ENCODE measurements at regions not wholly inside any gene's neighbourhood (a gene's known extent, or its start where the extent isn't known, plus 50 kb on each side); places are given as distances from the start of the nearest gene placed in this dataset.

DNA sequence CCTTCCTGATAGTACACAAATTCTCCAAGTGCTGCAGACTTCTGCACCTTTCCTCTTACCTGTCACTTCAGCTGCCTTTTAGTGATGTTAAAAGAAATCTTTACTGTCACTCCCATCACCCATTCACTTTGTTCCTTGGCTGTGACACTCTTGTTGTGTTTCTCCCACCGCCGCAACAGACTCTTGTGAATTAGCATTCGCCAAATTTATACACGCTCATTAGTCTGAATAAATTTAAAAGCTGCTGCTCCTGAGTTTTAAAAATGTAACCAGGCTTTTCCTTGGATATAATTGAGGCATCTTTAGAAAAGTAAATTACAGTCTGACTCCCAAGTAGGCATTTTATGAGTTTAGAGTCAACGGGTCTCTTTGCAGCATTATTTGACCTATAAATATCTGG lies 1197.9 kb downstream of the BCL11B start:
- TF ChIP-seq, protein P1, sequence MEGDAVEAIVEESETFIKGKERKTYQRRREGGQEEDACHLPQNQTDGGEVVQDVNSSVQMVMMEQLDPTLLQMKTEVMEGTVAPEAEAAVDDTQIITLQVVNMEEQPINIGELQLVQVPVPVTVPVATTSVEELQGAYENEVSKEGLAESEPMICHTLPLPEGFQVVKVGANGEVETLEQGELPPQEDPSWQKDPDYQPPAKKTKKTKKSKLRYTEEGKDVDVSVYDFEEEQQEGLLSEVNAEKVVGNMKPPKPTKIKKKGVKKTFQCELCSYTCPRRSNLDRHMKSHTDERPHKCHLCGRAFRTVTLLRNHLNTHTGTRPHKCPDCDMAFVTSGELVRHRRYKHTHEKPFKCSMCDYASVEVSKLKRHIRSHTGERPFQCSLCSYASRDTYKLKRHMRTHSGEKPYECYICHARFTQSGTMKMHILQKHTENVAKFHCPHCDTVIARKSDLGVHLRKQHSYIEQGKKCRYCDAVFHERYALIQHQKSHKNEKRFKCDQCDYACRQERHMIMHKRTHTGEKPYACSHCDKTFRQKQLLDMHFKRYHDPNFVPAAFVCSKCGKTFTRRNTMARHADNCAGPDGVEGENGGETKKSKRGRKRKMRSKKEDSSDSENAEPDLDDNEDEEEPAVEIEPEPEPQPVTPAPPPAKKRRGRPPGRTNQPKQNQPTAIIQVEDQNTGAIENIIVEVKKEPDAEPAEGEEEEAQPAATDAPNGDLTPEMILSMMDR (IDR thresholded peaks at IDR 0.05), result no peak
- TF ChIP-seq POLR2A (IDR thresholded peaks at IDR 0.05), result no peak
- Histone ChIP-seq H3K4me1 (peaks cover 12% of the 10 kb centered on the region in 2 donors), H3K4me3 (replicated peaks in 1 of 3) (no peak overlapping the region), H3K27me3 (no peaks in the 10 kb centered on the region), H3K36me3 (no peaks in the 10 kb centered on the region), H3K9me3 (no peaks in the 10 kb centered on the region), H3K27ac (no peak overlapping the region)
- intact Hi-C loops (cut with DNase I), result no loop called here
- WGBS, 2 donors, result 91 to 94% methylated on average over 5 of the region's 5 CpGs
- no peak for DNase-seq

- no peaks in the 10 kb centered on the region for H3K4me1 ChIP-seq
- no peaks in the 10 kb centered on the region for H3K27me3 ChIP-seq
- no peak overlapping the region for H3K27ac ChIP-seq
- intact Hi-C loops (cut with DNase I), result no loop called here
- H3K4me3 ChIP-seq (replicated peaks in 1 of 3), result no peak overlapping the region
- no peaks in the 10 kb centered on the region for H3K36me3 ChIP-seq
- DNase-seq, result no peak
- H3K9me3 ChIP-seq, result no peaks in the 10 kb centered on the region
- 65 to 73% methylated on average over 3 of the region's 3 CpGs for WGBS, 2 donors
- TF ChIP-seq, protein P1 (IDR thresholded peaks at IDR 0.05), result no peak
- TF ChIP-seq POLR2A (IDR thresholded peaks at IDR 0.05), result no peak
Measured at GRCh38 chr14:98077176-98077575, 1194.8 kb downstream of the BCL11B start.

DNA sequence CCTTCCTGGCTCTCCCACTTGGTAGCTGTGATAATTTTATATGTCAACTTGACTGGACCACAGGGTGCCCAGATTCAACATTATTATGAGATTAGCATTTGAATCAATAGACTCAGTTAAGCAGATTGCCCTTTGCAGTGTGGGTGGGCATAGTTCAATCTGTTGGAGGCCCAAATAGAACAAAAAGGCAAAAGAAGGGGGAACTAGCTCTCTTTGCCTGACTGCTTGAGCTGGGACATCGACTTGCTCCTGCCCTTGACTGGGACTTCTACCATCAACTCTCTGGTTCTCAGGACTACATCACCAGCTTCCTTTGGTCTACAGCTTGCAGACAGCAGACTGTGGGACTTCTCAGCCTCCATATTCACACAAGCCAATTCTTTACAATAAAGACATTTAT lies 1189.2 kb downstream of the BCL11B start:
- intact Hi-C loops (cut with DNase I), result no loop called here
- Histone ChIP-seq H3K27me3 (no peaks in the 10 kb centered on the region), H3K36me3 (no peaks in the 10 kb centered on the region), H3K27ac (no peak overlapping the region), H3K9me3 (no peaks in the 10 kb centered on the region), H3K4me3 (replicated peaks in 1 of 3) (no peak overlapping the region), H3K4me1 (no peaks in the 10 kb centered on the region)
- WGBS, 2 donors, result 77 to 78% methylated on average over 1 of the region's 1 CpG
- no peak for DNase-seq
- no peak for TF ChIP-seq POLR2A (IDR thresholded peaks at IDR 0.05)
- TF ChIP-seq, protein P1 (IDR thresholded peaks at IDR 0.05), result no peak

DNA sequence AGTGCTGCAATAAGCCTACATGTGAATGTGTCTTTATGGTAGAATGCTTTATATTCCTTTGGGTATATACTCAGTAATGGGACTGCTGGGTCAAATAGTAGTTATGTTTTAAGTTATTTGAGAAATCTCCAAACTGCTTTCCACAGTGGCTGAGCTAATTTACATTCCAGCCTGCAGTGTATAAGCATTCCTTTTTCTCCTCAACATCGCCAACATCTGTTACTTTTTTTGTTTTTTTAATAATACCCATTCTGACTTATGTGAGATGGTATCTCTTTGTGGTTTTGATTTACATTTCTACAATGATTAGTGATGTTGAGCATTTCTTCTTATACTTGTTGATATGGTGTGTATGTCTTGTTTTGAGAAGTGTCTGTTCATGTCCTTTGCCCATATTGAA lies 1186.2 kb downstream of the BCL11B start:
- intact Hi-C loops (cut with DNase I), result no loop called here
- Histone ChIP-seq H3K27ac (no peak overlapping the region), H3K27me3 (no peaks in the 10 kb centered on the region), H3K36me3 (no peaks in the 10 kb centered on the region), H3K4me1 (no peaks in the 10 kb centered on the region), H3K4me3 (replicated peaks in 1 of 3) (no peak overlapping the region), H3K9me3 (no peaks in the 10 kb centered on the region)
- WGBS, 2 donors, result 88 to 93% methylated on average over 1 of the region's 1 CpG
- no peak for DNase-seq
- TF ChIP-seq POLR2A (IDR thresholded peaks at IDR 0.05), result no peak
- TF ChIP-seq, protein P1 (IDR thresholded peaks at IDR 0.05), result no peak

DNA sequence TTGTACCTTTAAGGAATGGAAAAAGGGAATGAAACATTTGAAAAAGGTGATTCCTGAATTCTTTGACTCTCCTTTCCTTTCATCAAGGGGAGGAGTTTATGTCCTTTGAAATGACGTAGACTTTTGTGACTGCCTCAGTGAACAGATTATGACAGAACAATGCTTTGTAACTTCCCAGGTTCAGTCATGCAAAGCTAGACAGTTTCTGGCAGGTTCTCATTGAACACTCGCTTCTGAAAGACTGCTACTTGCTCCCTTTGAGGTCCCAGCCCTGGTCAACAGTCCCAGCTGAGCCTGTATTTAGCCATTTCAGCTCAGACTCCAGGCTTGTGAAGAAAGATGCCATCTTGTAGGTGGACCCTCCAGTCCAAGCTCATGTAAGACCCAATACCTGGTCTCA lies 1178.9 kb downstream of the BCL11B start:
- 29 to 31% methylated on average over 2 of the region's 2 CpGs for WGBS, 2 donors
- Histone ChIP-seq H3K36me3 (no peaks in the 10 kb centered on the region), H3K27me3 (no peaks in the 10 kb centered on the region), H3K4me3 (replicated peaks in 1 of 3) (no peak overlapping the region), H3K27ac (no peak overlapping the region), H3K9me3 (no peaks in the 10 kb centered on the region), H3K4me1 (no peaks in the 10 kb centered on the region)
- no peak for TF ChIP-seq POLR2A (IDR thresholded peaks at IDR 0.05)
- TF ChIP-seq, protein P1 (IDR thresholded peaks at IDR 0.05), result no peak
- peak in 1 of 2 donors; percentile 6 for DNase-seq
- intact Hi-C loops (cut with DNase I), result no loop called here
